SK-N-MC (cell line): ENCODE measurements at regions not wholly inside any gene's neighbourhood (a gene's known extent, or its start where the extent isn't known, plus 50 kb on each side); places are given as distances from the start of the nearest gene placed in this dataset.

ENCODE experiments used
- EZH2 ChIP-seq: fragments of 200-600 bp; sonication (generic); IDR thresholded peaks from one replicate; pipeline ENCODE4 v1.6.1; 2017; ENCODE audit warnings: antibody characterized with exemption
- FOXP2 ChIP-seq: optimal IDR thresholded peaks from 2 replicates; pipeline ENCODE3; 2011; ENCODE audit warnings: mild to moderate bottlenecking, moderate library complexity; ENCODE audit not compliant: insufficient read depth; ENCODE audit errors: extremely low read length, control extremely low read depth
- POLR2AphosphoS5 ChIP-seq: IDR thresholded peaks from 2 replicates; pipeline ENCODE4 v1.6.1; 2012; ENCODE audit warnings: mild to moderate bottlenecking, low read depth, low read length, borderline replicate concordance

DNA sequence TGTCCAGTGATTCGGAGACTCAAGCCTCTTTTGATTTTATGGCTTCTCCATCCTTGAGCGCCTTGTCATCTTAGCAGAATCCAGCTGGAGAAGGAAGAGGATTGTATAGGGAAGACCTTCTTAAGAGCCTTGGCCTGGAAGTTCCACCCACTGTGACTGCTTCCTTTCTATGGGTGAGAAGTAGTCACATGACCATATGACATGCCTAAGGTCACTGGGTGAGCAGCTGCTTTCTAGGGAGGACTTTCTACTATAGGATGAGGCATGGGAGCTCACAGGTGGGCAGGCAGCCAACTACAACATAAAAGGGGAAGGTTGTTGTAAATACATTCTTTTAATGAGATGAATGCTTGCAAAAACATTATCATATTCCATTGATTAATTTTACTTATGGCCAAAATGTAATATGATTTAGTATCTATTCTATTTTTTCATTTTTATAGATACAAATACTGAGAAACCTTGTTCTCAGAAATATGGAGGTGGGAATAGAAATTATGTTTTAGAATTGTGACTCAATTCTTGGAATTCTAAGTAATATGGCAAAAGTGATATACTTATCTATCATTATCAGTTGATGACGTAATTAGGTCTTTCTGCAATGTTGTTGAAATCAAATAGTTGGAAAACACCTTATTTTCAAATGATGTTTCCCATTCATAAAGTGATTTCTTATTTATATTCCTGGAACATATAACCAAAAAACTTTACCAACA, 53.6 kb upstream of the MINAR1 start:
- TF ChIP-seq EZH2 (no peak), POLR2AphosphoS5 (no peak), FOXP2 (no peak)
